GM21529 (cell line): ENCODE measurements at regions not wholly inside any gene's neighbourhood (a gene's known extent, or its start where the extent isn't known, plus 50 kb on each side); places are given as distances from the start of the nearest gene placed in this dataset.
"Not testable (repeated sequence)": the region's sequence is repeated elsewhere in the genome, so short reads cannot be mapped to it uniquely, and the experiment has no call there.

Experiments used
- ATAC-seq: cut with Tn5 transposase; IDR thresholded peaks from one replicate; pipeline ENCODE4 v1.9.1; 2021; ENCODE audit not compliant: unreplicated experiment

- ATAC-seq, result no peak
Measured at GRCh38 chr5:168075387-168075786, 216.1 kb upstream of the WWC1 start.

DNA sequence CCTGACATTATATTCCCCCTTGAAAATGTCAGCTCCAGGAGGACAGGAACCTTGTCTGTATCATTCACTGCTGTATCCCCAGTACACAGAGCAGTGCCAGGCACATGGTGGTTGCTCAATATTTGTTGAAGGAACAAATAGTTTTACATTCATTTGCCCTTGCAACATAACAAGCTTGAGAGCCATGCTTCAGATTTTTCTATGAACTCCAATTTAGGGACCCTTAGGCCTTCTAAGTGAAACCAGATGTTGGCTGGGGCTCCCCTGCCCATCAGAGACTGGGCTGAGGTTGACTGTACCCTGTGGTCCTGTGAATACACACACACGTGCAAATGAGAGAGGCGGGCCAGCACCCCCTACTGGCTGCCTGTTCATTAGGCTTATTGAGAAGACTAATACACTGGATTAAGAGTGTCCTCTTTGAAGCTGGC is 214.9 kb upstream of the WWC1 start:
- no peak for ATAC-seq

GRCh38 chr5:168085261-168086031 is 206.0 kb upstream of the WWC1 start:
- no peak for ATAC-seq

- no peak for ATAC-seq
Measured at GRCh38 chr5:168086104-168086610, 205.3 kb upstream of the WWC1 start.

DNA sequence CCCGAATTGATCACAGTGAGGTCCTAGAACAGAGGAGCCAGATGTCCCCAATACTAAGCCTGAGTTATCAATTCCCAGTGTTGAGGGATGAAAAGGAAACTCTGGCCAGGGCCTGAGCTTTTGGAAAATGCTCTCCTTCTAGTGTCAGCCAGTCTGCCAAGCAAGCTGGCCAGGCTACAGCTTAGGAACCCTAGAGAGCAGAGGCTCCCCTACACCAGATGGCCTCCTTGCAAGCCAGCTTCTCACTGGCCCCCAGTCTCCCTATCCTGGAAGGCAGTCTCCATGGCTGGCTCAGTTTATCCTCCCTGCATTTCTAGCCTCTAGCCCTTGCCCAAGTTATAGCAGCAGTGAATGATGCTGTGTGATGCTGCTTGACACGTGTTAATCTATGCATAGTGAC is 204.7 kb upstream of the WWC1 start:
- no peak for ATAC-seq

DNA sequence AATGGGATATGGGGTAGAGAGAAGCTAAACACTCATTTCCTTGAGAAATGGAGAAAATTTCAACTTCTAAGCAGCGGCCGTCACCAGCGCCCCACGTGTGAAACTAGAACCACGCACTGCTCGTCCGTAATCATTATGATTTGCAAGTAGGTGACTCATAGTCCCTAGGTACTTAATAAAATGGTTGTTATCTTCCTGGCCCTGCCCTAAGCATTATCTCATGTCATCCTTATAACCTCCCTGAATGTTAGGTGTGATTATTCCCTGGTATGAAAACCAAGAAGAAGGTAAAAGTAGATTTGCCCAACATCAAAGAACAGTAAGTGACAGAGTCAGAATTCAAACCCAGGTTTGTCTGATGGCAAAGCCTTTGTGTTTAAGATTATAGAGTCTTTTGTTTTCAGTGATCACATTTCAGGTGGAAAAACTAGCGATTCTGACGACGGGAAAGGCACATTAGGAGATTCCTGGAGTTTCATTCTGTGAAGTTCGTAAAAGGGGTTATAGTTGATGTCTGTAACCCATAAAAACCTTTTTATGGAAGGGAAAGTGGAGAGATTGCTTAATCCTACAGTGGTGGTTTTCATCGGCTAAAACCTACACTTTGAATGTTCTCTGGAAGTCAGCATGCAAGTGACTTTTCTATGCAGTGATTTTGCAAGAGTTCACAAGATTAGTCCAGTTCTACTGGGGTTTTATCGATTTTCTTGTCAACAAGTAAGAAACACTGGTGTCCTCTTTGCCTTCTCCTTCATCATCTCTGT is 202.9 kb upstream of the WWC1 start:
- ATAC-seq, result no peak

GRCh38 chr5:168089201-168089887 is 202.1 kb upstream of the WWC1 start:
- ATAC-seq, result no peak

GRCh38 chr5:168092209-168093185 is 198.9 kb upstream of the WWC1 start:
- no peak for ATAC-seq

- ATAC-seq, result no peak
Measured at GRCh38 chr5:168093200-168093910, 198.1 kb upstream of the WWC1 start.

- no peak for ATAC-seq
Measured at GRCh38 chr5:168096525-168096924, 194.9 kb upstream of the WWC1 start.

- no peak for ATAC-seq
Measured at GRCh38 chr5:168097876-168098653, 193.4 kb upstream of the WWC1 start.

- ATAC-seq, result no peak
Measured at GRCh38 chr5:168101352-168101751, 190.1 kb upstream of the WWC1 start.

DNA sequence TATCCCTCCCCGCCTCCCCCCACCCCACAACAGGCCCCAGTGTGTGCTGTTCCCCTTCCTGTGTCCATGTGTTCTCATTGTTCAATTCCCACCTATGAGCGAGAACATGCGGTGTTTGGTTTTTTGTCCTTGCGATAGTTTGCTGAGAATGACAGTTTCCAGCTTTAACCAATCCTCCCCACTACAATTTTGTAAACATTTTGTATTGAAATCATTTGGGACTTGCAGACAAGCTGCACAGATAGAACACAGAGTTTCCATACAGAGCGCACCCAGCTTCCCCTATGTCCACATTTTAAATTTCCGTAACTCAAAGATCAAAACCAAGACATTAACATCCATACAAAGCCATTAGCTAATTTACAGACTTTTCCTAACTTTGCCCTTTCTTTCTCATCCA is 188.4 kb upstream of the WWC1 start:
- not testable (repeated sequence) for ATAC-seq

GRCh38 chr5:168104350-168104749 is 187.1 kb upstream of the WWC1 start:
- no peak for ATAC-seq

GRCh38 chr5:168104811-168105481 is 186.5 kb upstream of the WWC1 start:
- no peak for ATAC-seq

DNA sequence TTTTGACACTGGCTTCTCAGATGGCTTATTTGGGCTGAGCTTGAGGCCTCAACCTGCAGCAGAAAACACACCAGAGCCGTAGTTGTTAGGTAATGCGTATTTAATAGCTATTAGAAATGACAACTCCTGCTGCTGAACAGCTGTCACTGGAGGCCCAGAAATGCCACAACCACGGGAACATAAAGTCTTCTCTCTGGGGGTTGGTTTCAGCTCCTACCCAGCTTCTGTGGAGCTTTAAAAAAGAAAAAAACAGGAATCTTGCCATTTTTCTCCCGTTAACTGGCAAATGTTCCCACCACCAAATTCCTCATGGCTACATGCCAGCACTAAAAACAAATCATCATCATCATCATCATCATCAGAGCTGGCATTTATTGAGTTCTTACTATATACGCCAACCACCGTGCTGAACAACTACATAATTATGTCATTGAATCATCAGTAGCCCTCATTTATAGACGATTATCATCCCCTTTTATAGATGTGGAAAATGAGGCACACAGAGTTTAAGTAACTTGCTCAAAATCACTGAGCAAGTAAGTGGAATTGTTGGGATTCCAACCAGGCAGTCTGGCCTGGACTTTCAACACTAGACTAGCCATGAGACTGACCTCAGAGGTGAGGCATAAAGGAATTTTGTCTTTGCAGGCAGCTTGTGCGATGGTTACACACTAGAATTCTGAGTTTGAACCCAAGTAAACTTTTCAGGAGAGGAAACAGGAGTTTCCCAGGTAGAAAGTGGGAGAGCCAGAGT is 185.3 kb upstream of the WWC1 start:
- ATAC-seq, result no peak

DNA sequence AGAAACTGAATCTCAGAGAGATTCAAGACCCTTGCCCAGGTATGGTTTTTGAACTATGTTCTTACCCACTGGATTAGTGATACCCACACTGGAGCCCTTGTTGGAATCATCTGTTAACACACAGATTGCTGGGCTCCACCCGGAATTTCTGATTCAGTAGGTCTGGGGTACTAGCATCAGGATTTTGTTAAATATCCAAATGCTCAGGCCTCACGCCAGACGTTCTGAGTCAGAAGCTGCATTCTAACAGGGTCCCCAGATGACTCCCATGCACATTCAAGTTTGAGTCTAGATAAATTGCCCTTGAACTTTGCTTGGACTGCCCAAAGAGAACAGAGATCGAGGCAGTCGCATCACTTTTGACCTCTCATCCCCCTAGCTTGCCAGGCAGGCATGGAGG is 182.0 kb upstream of the WWC1 start:
- ATAC-seq, result no peak

- no peak for ATAC-seq
Measured at GRCh38 chr5:168110384-168110783, 181.1 kb upstream of the WWC1 start.
